ENCODE measurements at regions not wholly inside any gene's neighbourhood (a gene's known extent, or its start where the extent isn't known, plus 50 kb on each side); places are given as distances from the start of the nearest gene placed in this dataset.

GRCh38 chr1:115222616-115223402, 115.2 kb downstream of the NGF start:
- TF ChIP-seq CTCF (conservative IDR thresholded peaks at IDR 0.05 in 1 of 2, IDR thresholded peaks at IDR 0.05 in 1 of 2; ENCODE audit: low read depth in 1 of 2, low read length in 2 of 2) (no peak), EZH2 (IDR thresholded peaks at IDR 0.05; ENCODE audit: low read length, missing control alignments) (no peak)

Measured in fibroblast of lung (primary cell).